Hepatocyte (in vitro differentiated cells): ENCODE measurements at regions not wholly inside any gene's neighbourhood (a gene's known extent, or its start where the extent isn't known, plus 50 kb on each side); places are given as distances from the start of the nearest gene placed in this dataset.

ENCODE experiments used
- CTCF ChIP-seq: fragments of 200-600 bp; sonication (generic); IDR thresholded peaks from 2 replicates; pipeline ENCODE4 v1.5.1; 2016; ENCODE audit warnings: antibody characterized with exemption, mild to moderate bottlenecking; ENCODE audit not compliant: poor library complexity
- EZH2phosphoT487 ChIP-seq: fragments of 200-600 bp; sonication (generic); IDR thresholded peaks from one replicate; pipeline ENCODE4 v1.6.1; 2018; ENCODE audit warnings: antibody characterized with exemption, mild to moderate bottlenecking, low read depth, moderate library complexity; ENCODE audit not compliant: unreplicated experiment, severe bottlenecking

GRCh38 chr16:16830973-16831372 lies 452.0 kb downstream of the NPIPA7 start:
- TF ChIP-seq CTCF (no peak), EZH2phosphoT487 (no peak)
